ENCODE measurements at regions not wholly inside any gene's neighbourhood (a gene's known extent, or its start where the extent isn't known, plus 50 kb on each side); places are given as distances from the start of the nearest gene placed in this dataset.

DNA sequence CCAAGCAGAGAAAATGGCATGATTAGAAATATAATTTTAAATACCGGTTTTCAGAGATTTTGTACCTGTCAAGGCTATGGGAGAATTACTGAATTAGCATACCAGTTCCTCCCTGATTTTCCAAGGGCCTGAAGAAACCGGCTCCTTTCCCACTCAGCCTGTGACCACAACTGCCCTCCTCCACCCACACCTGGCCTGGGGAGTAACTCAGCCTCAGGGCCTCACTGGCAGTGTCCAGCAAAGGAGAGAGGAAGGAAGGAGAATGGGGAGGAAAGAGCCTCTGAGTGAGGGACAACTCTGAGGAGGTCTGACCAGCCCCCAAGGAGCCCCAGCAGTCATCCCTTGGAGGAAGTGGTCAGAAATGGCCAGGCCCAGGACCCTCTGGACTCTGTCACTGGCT, 98.0 kb upstream of the LYZL2 start:
- H3K79me2 ChIP-seq (ENCODE audit: insufficient read depth, low read length): no peaks in the 10 kb centered on the region
- BruUV-seq (replicated peaks): no TSS peak
- no peak overlapping the region for H3K27ac ChIP-seq (ENCODE audit: extremely low read length, insufficient read depth, low read length)
- no peak overlapping the region for H2AFZ ChIP-seq (ENCODE audit: low read length)
- H3K4me1 ChIP-seq (ENCODE audit: insufficient read depth, low read length): no peaks in the 10 kb centered on the region
- DNase-seq (ENCODE audit: low spot score) (no peak), ATAC-seq (no peak), FAIRE-seq (no peak)
- intact Hi-C loops (cut with micrococcal nuclease; ENCODE audit: unreplicated experiment): loop anchor here (1.0 to 10.0 kb wide), 3 partner anchors 767 to 1467 kb away; no protein-coding TSS in a partner anchor
- peaks cover 2 to 13% of the 10 kb centered on the region in 2 experiments; a peak in 2 of 5 replicates for H3K27me3 ChIP-seq (ENCODE audit: control insufficient read depth in 1 of 2, insufficient read depth in 2 of 2, low read length in 2 of 2)
- in situ Hi-C loops (cut with HindIII; ENCODE audit: extremely low pct_ligation_motif_present, low pct_unique_long_range_greater_than_20kb): no loop called here
- H3K4me3 ChIP-seq (replicated peaks in 1 of 3; ENCODE audit: insufficient read depth in 1 of 3, low read depth in 2 of 3, low read length in 3 of 3): no peak overlapping the region
- ChIA-PET CTCF (ENCODE audit: low intra/inter-chr PET ratio, low total read pairs) (no interaction called here), POLR2A (no interaction called here)
- H3K9me3 ChIP-seq (ENCODE audit: low read length): no peaks in the 10 kb centered on the region
- 41% methylated on average over 2 of the region's 2 CpGs for WGBS (ENCODE audit: low lambda C conversion rate)
- no peaks in the 10 kb centered on the region for H3K36me3 ChIP-seq (replicated peaks in 1 of 2; ENCODE audit: control insufficient read depth in 1 of 2, insufficient read depth in 2 of 2, low read length in 2 of 2)
- H3K4me2 ChIP-seq (ENCODE audit: low read depth, low read length): no peak overlapping the region
- no peaks in the 10 kb centered on the region for H4K20me1 ChIP-seq (ENCODE audit: insufficient read depth, low read length)
- H3K9ac ChIP-seq (ENCODE audit: insufficient read depth, low read depth, low read length): no peak overlapping the region
- TF ChIP-seq ZFP82 (CRISPR knock-in tag; IDR thresholded peaks at IDR 0.05; ENCODE audit: borderline replicate concordance): no peak
- no peak for TF ChIP-seq ZSCAN29 (CRISPR knock-in tag; conservative IDR thresholded peaks at IDR 0.05)
- no peak for TF ChIP-seq RBAK (CRISPR knock-in tag; IDR thresholded peaks at IDR 0.05)
- TF ChIP-seq ZNF280B (CRISPR knock-in tag; IDR thresholded peaks at IDR 0.05; ENCODE audit: borderline replicate concordance): no peak
- no peak for TF ChIP-seq MEIS1 (CRISPR knock-in tag; IDR thresholded peaks at IDR 0.05; ENCODE audit: borderline replicate concordance)
- no peak for TF ChIP-seq HIC2 (CRISPR knock-in tag; IDR thresholded peaks at IDR 0.05; ENCODE audit: low read depth)
- TF ChIP-seq CHD2 (IDR thresholded peaks at IDR 0.05; ENCODE audit: low read depth, low read length): no peak
- TF ChIP-seq ZBTB44 (CRISPR knock-in tag; IDR thresholded peaks at IDR 0.05): no peak
- TF ChIP-seq ZNF580 (CRISPR knock-in tag; IDR thresholded peaks at IDR 0.05; ENCODE audit: borderline replicate concordance, low read depth): no peak
- no peak for TF ChIP-seq KLF11 (CRISPR knock-in tag; IDR thresholded peaks at IDR 0.05)
- TF ChIP-seq, protein P1, sequence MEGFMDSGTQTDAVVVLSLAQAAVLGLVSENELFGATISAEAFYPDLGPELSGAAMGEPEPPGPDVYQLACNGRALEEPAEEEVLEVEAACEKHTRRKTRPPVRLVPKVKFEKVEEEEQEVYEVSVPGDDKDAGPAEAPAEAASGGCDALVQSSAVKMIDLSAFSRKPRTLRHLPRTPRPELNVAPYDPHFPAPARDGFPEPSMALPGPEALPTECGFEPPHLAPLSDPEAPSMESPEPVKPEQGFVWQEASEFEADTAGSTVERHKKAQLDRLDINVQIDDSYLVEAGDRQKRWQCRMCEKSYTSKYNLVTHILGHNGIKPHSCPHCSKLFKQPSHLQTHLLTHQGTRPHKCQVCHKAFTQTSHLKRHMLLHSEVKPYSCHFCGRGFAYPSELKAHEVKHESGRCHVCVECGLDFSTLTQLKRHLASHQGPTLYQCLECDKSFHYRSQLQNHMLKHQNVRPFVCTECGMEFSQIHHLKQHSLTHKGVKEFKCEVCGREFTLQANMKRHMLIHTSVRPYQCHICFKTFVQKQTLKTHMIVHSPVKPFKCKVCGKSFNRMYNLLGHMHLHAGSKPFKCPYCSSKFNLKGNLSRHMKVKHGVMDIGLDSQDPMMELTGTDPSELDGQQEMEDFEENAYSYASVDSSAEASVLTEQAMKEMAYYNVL (CRISPR knock-in tag; IDR thresholded peaks at IDR 0.05; ENCODE audit: borderline replicate concordance): no peak
- no peak for TF ChIP-seq ZNF7 (CRISPR knock-in tag; IDR thresholded peaks at IDR 0.05)
- TF ChIP-seq, protein P2, sequence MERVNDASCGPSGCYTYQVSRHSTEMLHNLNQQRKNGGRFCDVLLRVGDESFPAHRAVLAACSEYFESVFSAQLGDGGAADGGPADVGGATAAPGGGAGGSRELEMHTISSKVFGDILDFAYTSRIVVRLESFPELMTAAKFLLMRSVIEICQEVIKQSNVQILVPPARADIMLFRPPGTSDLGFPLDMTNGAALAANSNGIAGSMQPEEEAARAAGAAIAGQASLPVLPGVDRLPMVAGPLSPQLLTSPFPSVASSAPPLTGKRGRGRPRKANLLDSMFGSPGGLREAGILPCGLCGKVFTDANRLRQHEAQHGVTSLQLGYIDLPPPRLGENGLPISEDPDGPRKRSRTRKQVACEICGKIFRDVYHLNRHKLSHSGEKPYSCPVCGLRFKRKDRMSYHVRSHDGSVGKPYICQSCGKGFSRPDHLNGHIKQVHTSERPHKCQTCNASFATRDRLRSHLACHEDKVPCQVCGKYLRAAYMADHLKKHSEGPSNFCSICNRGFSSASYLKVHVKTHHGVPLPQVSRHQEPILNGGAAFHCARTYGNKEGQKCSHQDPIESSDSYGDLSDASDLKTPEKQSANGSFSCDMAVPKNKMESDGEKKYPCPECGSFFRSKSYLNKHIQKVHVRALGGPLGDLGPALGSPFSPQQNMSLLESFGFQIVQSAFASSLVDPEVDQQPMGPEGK (CRISPR knock-in tag; IDR thresholded peaks at IDR 0.05): no peak
- TF ChIP-seq ZNF878 (CRISPR knock-in tag; IDR thresholded peaks at IDR 0.05): no peak
- no peak for TF ChIP-seq THAP8 (CRISPR knock-in tag; IDR thresholded peaks at IDR 0.05; ENCODE audit: borderline replicate concordance)

Data from HepG2 (cell line).